Fibroblast of the aortic adventitia (primary cell): ENCODE measurements at regions not wholly inside any gene's neighbourhood (a gene's known extent, or its start where the extent isn't known, plus 50 kb on each side); places are given as distances from the start of the nearest gene placed in this dataset.

Experiments used
- DNase-seq: peaks from one replicate; pipeline ENCODE4 v3.0.0-alpha.2; 2010; ENCODE audit warnings: low read depth
- H3K4me3 ChIP-seq: 2 replicates; pipeline ENCODE4 v1.5.1; 2011; ENCODE audit warnings: low read depth, mild to moderate bottlenecking, control low read depth, low read length, moderate library complexity
- TF ChIP-seq, protein P1 (sequence below): IDR thresholded peaks from 2 replicates; pipeline ENCODE4 v1.5.1; 2011; ENCODE audit warnings: mild to moderate bottlenecking, low read length, control low read depth, inconsistent platforms; ENCODE audit not compliant: insufficient read depth

DNA sequence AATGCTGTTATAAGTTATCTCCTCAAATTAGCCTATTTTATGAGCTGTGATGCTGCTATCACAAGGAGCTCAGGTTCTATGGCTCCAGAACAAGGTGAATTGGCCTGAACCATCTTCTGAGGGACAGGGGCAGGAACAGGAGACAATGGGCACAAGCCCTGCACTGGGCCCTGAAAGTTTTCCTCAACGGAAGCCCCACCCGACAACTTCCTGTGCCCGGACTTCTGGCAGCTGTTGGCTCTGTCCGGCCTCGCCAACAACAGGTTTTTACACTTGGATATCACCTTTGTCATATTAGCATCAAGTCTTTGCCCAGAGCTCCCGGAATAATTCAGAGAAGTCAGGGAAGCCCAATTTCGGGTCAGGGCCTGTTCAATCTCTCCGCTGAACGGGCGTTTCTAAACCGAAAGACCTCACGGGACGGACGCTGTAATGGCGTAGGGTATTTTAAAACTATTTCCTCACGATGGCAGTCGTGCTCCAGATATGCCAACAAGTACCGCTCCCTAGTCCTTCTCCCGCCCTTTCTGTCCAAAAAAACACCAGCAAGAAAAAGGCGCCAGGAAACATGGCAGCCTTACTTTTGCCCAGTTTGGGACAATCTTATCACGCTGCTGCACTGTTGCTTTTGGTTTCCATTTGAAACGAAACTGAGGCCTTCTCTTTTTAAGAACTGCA is 201.0 kb upstream of the STK26 start:
- TF ChIP-seq, protein P1, sequence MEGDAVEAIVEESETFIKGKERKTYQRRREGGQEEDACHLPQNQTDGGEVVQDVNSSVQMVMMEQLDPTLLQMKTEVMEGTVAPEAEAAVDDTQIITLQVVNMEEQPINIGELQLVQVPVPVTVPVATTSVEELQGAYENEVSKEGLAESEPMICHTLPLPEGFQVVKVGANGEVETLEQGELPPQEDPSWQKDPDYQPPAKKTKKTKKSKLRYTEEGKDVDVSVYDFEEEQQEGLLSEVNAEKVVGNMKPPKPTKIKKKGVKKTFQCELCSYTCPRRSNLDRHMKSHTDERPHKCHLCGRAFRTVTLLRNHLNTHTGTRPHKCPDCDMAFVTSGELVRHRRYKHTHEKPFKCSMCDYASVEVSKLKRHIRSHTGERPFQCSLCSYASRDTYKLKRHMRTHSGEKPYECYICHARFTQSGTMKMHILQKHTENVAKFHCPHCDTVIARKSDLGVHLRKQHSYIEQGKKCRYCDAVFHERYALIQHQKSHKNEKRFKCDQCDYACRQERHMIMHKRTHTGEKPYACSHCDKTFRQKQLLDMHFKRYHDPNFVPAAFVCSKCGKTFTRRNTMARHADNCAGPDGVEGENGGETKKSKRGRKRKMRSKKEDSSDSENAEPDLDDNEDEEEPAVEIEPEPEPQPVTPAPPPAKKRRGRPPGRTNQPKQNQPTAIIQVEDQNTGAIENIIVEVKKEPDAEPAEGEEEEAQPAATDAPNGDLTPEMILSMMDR: peak; percentile 34
- DNase-seq: peak; percentile 95
- H3K4me3 ChIP-seq: peak overlapping the region; percentile 65

- no peak overlapping the region for H3K4me3 ChIP-seq
- TF ChIP-seq, protein P1: no peak
These were observed 196.5 kb upstream of the STK26 start for GRCh38 chrX:131826572-131826971.

DNA sequence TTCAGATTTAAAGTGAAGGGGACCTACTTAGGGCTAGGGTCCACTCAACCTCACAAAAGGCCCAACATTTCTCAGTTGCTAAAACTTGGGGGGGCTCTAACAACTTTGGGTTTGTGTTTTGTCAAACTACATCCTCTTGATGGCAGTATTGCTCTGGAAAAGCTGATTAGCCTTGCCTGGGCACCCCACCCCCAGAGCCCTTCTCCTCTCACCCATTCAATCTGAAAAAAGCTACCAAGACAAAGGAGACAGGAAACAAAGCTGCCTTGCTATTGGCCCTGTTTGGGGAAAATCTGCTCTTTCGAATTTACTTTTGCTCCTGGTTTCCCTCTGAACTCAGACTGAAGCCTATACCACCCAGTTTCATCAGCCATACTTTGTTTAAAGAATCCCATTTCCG is 195.2 kb upstream of the STK26 start:
- H3K4me3 ChIP-seq: no peak overlapping the region
- peak; percentile 35 for DNase-seq
- TF ChIP-seq, protein P1: peak; percentile 16

More at GRCh38 chrX:131826572-131826971, 196.5 kb upstream of the STK26 start:
- no peak for DNase-seq

GRCh38 chrX:131828482-131828881 is 194.6 kb upstream of the STK26 start:
- TF ChIP-seq, protein P1: no peak
- no peak for DNase-seq
- no peak overlapping the region for H3K4me3 ChIP-seq

GRCh38 chrX:131830400-131831184 is 192.5 kb upstream of the STK26 start:
- H3K4me3 ChIP-seq: peak overlapping the region; percentile 56
- DNase-seq: peak; percentile 88
- TF ChIP-seq, protein P1: peak; percentile 52

GRCh38 chrX:131831185-131831520 is 191.9 kb upstream of the STK26 start:
- TF ChIP-seq, protein P1: no peak
- H3K4me3 ChIP-seq: peak overlapping the region; percentile 29
- no peak for DNase-seq
